ENCODE measurements at regions not wholly inside any gene's neighbourhood (a gene's known extent, or its start where the extent isn't known, plus 50 kb on each side); places are given as distances from the start of the nearest gene placed in this dataset.

GRCh38 chr9:124132671-124133147 lies 121.1 kb downstream of the LHX2 start:
- CTCF ChIA-PET: interaction anchor here (1.2 to 1.9 kb wide), 2 partner anchors 246 to 255 kb away, joined by 3 to 5 read pairs; no protein-coding TSS in a partner anchor

GRCh38 chr9:124133727-124134126 lies 122.2 kb downstream of the LHX2 start:
- no peaks in the 10 kb centered on the region for H3K79me2 ChIP-seq (ENCODE audit: insufficient read depth)
- H3K27me3 ChIP-seq (ENCODE audit: insufficient read depth): no peaks in the 10 kb centered on the region
- H3K27ac ChIP-seq (ENCODE audit: low read depth in 2 of 2, low read length in 1 of 2): no peak overlapping the region
- WGBS (ENCODE audit: low lambda C conversion rate): 73% methylated on average over 5 of the region's 6 CpGs
- H3K36me3 ChIP-seq (replicated peaks in 1 of 2; ENCODE audit: control insufficient read depth in 1 of 2, insufficient read depth in 2 of 2, low read length in 1 of 2): no peaks in the 10 kb centered on the region
- no peak overlapping the region for H3K4me2 ChIP-seq
- H4K20me1 ChIP-seq (ENCODE audit: insufficient read depth): no peaks in the 10 kb centered on the region
- H3K9me3 ChIP-seq: no peaks in the 10 kb centered on the region
- CTCF ChIA-PET: interaction anchor here (0.8 kb wide), 1 partner anchor 12 kb away, joined by 4 read pairs; no protein-coding TSS in a partner anchor
- H3F3A ChIP-seq (replicated peaks; ENCODE audit: insufficient read depth): no peaks in the 10 kb centered on the region
- no peaks in the 10 kb centered on the region for H3K4me1 ChIP-seq (ENCODE audit: control insufficient read depth in 1 of 2, insufficient read depth in 2 of 2, low read depth in 1 of 2, low read length in 1 of 2)
- DNase-seq: no peak
- H3K9me2 ChIP-seq: no peaks in the 10 kb centered on the region
- H3K9ac ChIP-seq: no peak overlapping the region
- no peak overlapping the region for H2AFZ ChIP-seq (ENCODE audit: low read depth)
- POLR2A ChIA-PET: no interaction called here
- no peak for TF ChIP-seq EP300 (IDR thresholded peaks at IDR 0.05; ENCODE audit: borderline replicate concordance in 1 of 2, low read depth in 1 of 2, low read length in 1 of 2)
- TF ChIP-seq TCF12 (IDR thresholded peaks at IDR 0.05): no peak
- TF ChIP-seq RAD21 (IDR thresholded peaks at IDR 0.05; ENCODE audit: low read length): peak; percentile 31; the same call in 1 of the 2 replicates
- no peak overlapping the region for H3K4me3 ChIP-seq (ENCODE audit: low read depth in 2 of 2, low read length in 1 of 2)

More at GRCh38 chr9:124132671-124133147, 121.1 kb downstream of the LHX2 start:
- Histone ChIP-seq H3K27me3 (ENCODE audit: insufficient read depth) (no peaks in the 10 kb centered on the region), H3K4me1 (ENCODE audit: control insufficient read depth in 1 of 2, insufficient read depth in 2 of 2, low read depth in 1 of 2, low read length in 1 of 2) (no peaks in the 10 kb centered on the region), H3K36me3 (replicated peaks in 1 of 2; ENCODE audit: control insufficient read depth in 1 of 2, insufficient read depth in 2 of 2, low read length in 1 of 2) (no peaks in the 10 kb centered on the region), H3K9ac (no peak overlapping the region), H3K4me3 (ENCODE audit: low read depth in 2 of 2, low read length in 1 of 2) (no peak overlapping the region), H3K27ac (ENCODE audit: low read depth in 2 of 2, low read length in 1 of 2) (no peak overlapping the region), H3K9me2 (no peaks in the 10 kb centered on the region), H3F3A (replicated peaks; ENCODE audit: insufficient read depth) (no peaks in the 10 kb centered on the region), H3K9me3 (no peaks in the 10 kb centered on the region), H3K79me2 (ENCODE audit: insufficient read depth) (no peaks in the 10 kb centered on the region), H4K20me1 (ENCODE audit: insufficient read depth) (no peaks in the 10 kb centered on the region), H2AFZ (ENCODE audit: low read depth) (no peak overlapping the region), H3K4me2 (no peak overlapping the region)
- WGBS (ENCODE audit: low lambda C conversion rate): 75% methylated on average over 10 of the region's 10 CpGs
- POLR2A ChIA-PET: no interaction called here
- DNase-seq: no peak
- TF ChIP-seq MXI1 (IDR thresholded peaks at IDR 0.05; ENCODE audit: low read depth, low read length): no peak
- no peak for TF ChIP-seq PBX3 (IDR thresholded peaks at IDR 0.05)
- TF ChIP-seq YY1 (IDR thresholded peaks at IDR 0.05; ENCODE audit: low read depth): no peak
- no peak for TF ChIP-seq JUND (IDR thresholded peaks at IDR 0.05)
- TF ChIP-seq RAD21 (IDR thresholded peaks at IDR 0.05; ENCODE audit: low read length): no peak
- no peak for TF ChIP-seq FOXJ3 (CRISPR knock-in tag; IDR thresholded peaks at IDR 0.05)
- TF ChIP-seq NRF1 (IDR thresholded peaks at IDR 0.05; ENCODE audit: low read depth, low read length): no peak

GRCh38 chr9:124134526-124134925 lies 123.0 kb downstream of the LHX2 start:
- no peak overlapping the region for H3K4me2 ChIP-seq
- H3K4me3 ChIP-seq (ENCODE audit: low read depth in 2 of 2, low read length in 1 of 2): no peak overlapping the region
- H3K9me3 ChIP-seq: no peaks in the 10 kb centered on the region
- no peaks in the 10 kb centered on the region for H3F3A ChIP-seq (replicated peaks; ENCODE audit: insufficient read depth)
- no peaks in the 10 kb centered on the region for H3K79me2 ChIP-seq (ENCODE audit: insufficient read depth)
- H3K36me3 ChIP-seq (replicated peaks in 1 of 2; ENCODE audit: control insufficient read depth in 1 of 2, insufficient read depth in 2 of 2, low read length in 1 of 2): no peaks in the 10 kb centered on the region
- no peaks in the 10 kb centered on the region for H3K9me2 ChIP-seq
- ChIA-PET POLR2A (no interaction called here), CTCF (interaction anchor here (0.8 kb wide), 1 partner anchor 11 kb away, joined by 4 read pairs; no protein-coding TSS in a partner anchor)
- H3K9ac ChIP-seq: no peak overlapping the region
- no peak for DNase-seq
- H3K27ac ChIP-seq (ENCODE audit: low read depth in 2 of 2, low read length in 1 of 2): no peak overlapping the region
- H3K4me1 ChIP-seq (ENCODE audit: control insufficient read depth in 1 of 2, insufficient read depth in 2 of 2, low read depth in 1 of 2, low read length in 1 of 2): no peaks in the 10 kb centered on the region
- H3K27me3 ChIP-seq (ENCODE audit: insufficient read depth): no peaks in the 10 kb centered on the region
- H4K20me1 ChIP-seq (ENCODE audit: insufficient read depth): no peaks in the 10 kb centered on the region
- 56% methylated on average over 1 of the region's 3 CpGs for WGBS (ENCODE audit: low lambda C conversion rate)
- no peak overlapping the region for H2AFZ ChIP-seq (ENCODE audit: low read depth)
- TF ChIP-seq TCF12 (IDR thresholded peaks at IDR 0.05) (no peak), GABPA (IDR thresholded peaks at IDR 0.05; ENCODE audit: low read depth) (no peak), PBX3 (IDR thresholded peaks at IDR 0.05) (no peak), USF2 (IDR thresholded peaks at IDR 0.05; ENCODE audit: borderline replicate concordance, low read depth, low read length) (no peak), MAX (IDR thresholded peaks at IDR 0.05; ENCODE audit: low read depth) (no peak), YY1 (IDR thresholded peaks at IDR 0.05; ENCODE audit: low read depth) (no peak), RFX5 (IDR thresholded peaks at IDR 0.05; ENCODE audit: low read length) (no peak), POLR2AphosphoS5 (IDR thresholded peaks at IDR 0.05; ENCODE audit: low read depth, low read length) (no peak), REST (IDR thresholded peaks at IDR 0.05; ENCODE audit: low read depth, low read length) (no peak), MXI1 (IDR thresholded peaks at IDR 0.05; ENCODE audit: low read depth, low read length) (no peak)
